Smooth muscle cell (in vitro differentiated cells): ENCODE measurements at regions not wholly inside any gene's neighbourhood (a gene's known extent, or its start where the extent isn't known, plus 50 kb on each side); places are given as distances from the start of the nearest gene placed in this dataset.

Experiments used
- DNase-seq: peaks from one replicate; lab custom pipeline; 2025; ENCODE audit not compliant: unreplicated experiment; lab: John Stamatoyannopoulos, UW
- H2AFZ ChIP-seq: fragments of 200-600 bp; sonication (generic); 2 replicates; pipeline ENCODE4 v1.6.0; 2016; ENCODE audit warnings: antibody characterized with exemption, low read depth, mild to moderate bottlenecking
- H3F3A ChIP-seq: fragments of 200-600 bp; sonication (generic); 2 replicates; pipeline ENCODE4 v1.6.0; 2017; ENCODE audit warnings: antibody characterized with exemption, low read depth
- H3K27ac ChIP-seq: fragments of 200-600 bp; sonication (generic); 2 replicates; pipeline ENCODE4 v1.5.1; 2016; ENCODE audit warnings: low read depth, mild to moderate bottlenecking
- H3K27me3 ChIP-seq: fragments of 200-600 bp; sonication (generic); 2 replicates; pipeline ENCODE4 v1.6.1; 2016; ENCODE audit warnings: low read depth, mild to moderate bottlenecking
- H3K36me3 ChIP-seq: fragments of 200-600 bp; sonication (generic); 2 replicates; pipeline ENCODE4 v1.5.1; 2016; ENCODE audit warnings: low read depth
- H3K4me1 ChIP-seq: fragments of 200-600 bp; sonication (generic); 2 replicates; pipeline ENCODE4 v1.5.1; 2016; ENCODE audit warnings: low read depth
- H3K4me2 ChIP-seq: fragments of 200-600 bp; sonication (generic); 2 replicates; pipeline ENCODE4 v1.6.0; 2016; ENCODE audit warnings: mild to moderate bottlenecking
- H3K4me3 ChIP-seq: fragments of 200-600 bp; sonication (generic); 2 replicates; pipeline ENCODE4 v1.5.1; 2016; ENCODE audit warnings: mild to moderate bottlenecking
- H3K79me2 ChIP-seq: fragments of 200-600 bp; sonication (generic); 2 replicates; pipeline ENCODE4 v1.6.0; 2016; ENCODE audit warnings: low read depth, mild to moderate bottlenecking
- H3K9ac ChIP-seq: fragments of 200-600 bp; sonication (generic); 2 replicates; pipeline ENCODE4 v1.6.0; 2016; ENCODE audit warnings: low read depth
- H3K9me3 ChIP-seq: fragments of 200-600 bp; sonication (generic); replicated peaks from 2 replicates; pipeline ENCODE4 v1.5.1; 2016; ENCODE audit warnings: low read depth
- H4K20me1 ChIP-seq: fragments of 200-600 bp; sonication (generic); 2 replicates; pipeline ENCODE4 v1.6.0; 2016; ENCODE audit warnings: low read depth
- CTCF ChIP-seq: fragments of 200-600 bp; sonication (generic); IDR thresholded peaks from 2 replicates; pipeline ENCODE4 v1.5.1; 2017; ENCODE audit warnings: borderline replicate concordance, mild to moderate bottlenecking, antibody characterized with exemption; ENCODE audit not compliant: insufficient read depth, poor library complexity, severe bottlenecking
- WGBS: methylation state at CpG from one replicate; pipeline ENCODE4 v1.1.7; 2016; ENCODE audit warnings: low lambda C conversion rate; 5-methylcytosine and 5-hydroxymethylcytosine counted together

- H3K27me3 ChIP-seq = no peaks in the 10 kb centered on the region
- no peak for TF ChIP-seq CTCF
These were observed 108.9 kb upstream of the ADAMTS3 start for GRCh38 chr4:72677886-72678285.

GRCh38 chr4:72677265-72677664, 108.2 kb upstream of the ADAMTS3 start:
- no peak overlapping the region for H3K4me3 ChIP-seq
- no peaks in the 10 kb centered on the region for H3K4me1 ChIP-seq
- WGBS = 89% methylated on average over 4 of the region's 4 CpGs
- no peaks in the 10 kb centered on the region for H3K36me3 ChIP-seq
- H3K4me2 ChIP-seq = no peak overlapping the region
- H3K9ac ChIP-seq = no peak overlapping the region
- H3K27me3 ChIP-seq = no peaks in the 10 kb centered on the region
- H3K9me3 ChIP-seq = no peaks in the 10 kb centered on the region
- H3F3A ChIP-seq = no peaks in the 10 kb centered on the region
- no peaks in the 10 kb centered on the region for H3K79me2 ChIP-seq
- DNase-seq = no peak
- no peak overlapping the region for H2AFZ ChIP-seq
- H3K27ac ChIP-seq = no peak overlapping the region
- no peaks in the 10 kb centered on the region for H4K20me1 ChIP-seq
- no peak for TF ChIP-seq CTCF

More at GRCh38 chr4:72677886-72678285, 108.9 kb upstream of the ADAMTS3 start:
- H2AFZ ChIP-seq = no peak overlapping the region
- H3K9me3 ChIP-seq = no peaks in the 10 kb centered on the region
- DNase-seq = no peak
- H4K20me1 ChIP-seq = no peaks in the 10 kb centered on the region
- no peak overlapping the region for H3K27ac ChIP-seq
- H3K4me1 ChIP-seq = no peaks in the 10 kb centered on the region
- no peaks in the 10 kb centered on the region for H3F3A ChIP-seq
- no peak overlapping the region for H3K4me2 ChIP-seq
- no peak overlapping the region for H3K9ac ChIP-seq
- no peak overlapping the region for H3K4me3 ChIP-seq
- no peaks in the 10 kb centered on the region for H3K79me2 ChIP-seq
- no peaks in the 10 kb centered on the region for H3K36me3 ChIP-seq

GRCh38 chr4:72671980-72672379, 103.0 kb upstream of the ADAMTS3 start:
- Histone ChIP-seq H3K27ac (no peak overlapping the region), H3K36me3 (no peaks in the 10 kb centered on the region), H2AFZ (no peak overlapping the region), H3K4me3 (no peak overlapping the region), H3K9me3 (no peaks in the 10 kb centered on the region), H3K4me1 (no peaks in the 10 kb centered on the region), H3K79me2 (no peaks in the 10 kb centered on the region), H3K4me2 (no peak overlapping the region), H3K9ac (no peak overlapping the region), H3F3A (no peaks in the 10 kb centered on the region), H3K27me3 (no peaks in the 10 kb centered on the region), H4K20me1 (no peaks in the 10 kb centered on the region)
- 95% methylated on average over 3 of the region's 3 CpGs for WGBS
- no peak for DNase-seq
- TF ChIP-seq CTCF = no peak

- Histone ChIP-seq H2AFZ (no peak overlapping the region), H3F3A (no peaks in the 10 kb centered on the region), H3K4me1 (no peaks in the 10 kb centered on the region), H3K79me2 (no peaks in the 10 kb centered on the region), H3K9me3 (no peaks in the 10 kb centered on the region), H3K27ac (no peak overlapping the region), H4K20me1 (no peaks in the 10 kb centered on the region), H3K36me3 (no peaks in the 10 kb centered on the region), H3K4me2 (no peak overlapping the region), H3K9ac (no peak overlapping the region), H3K4me3 (no peak overlapping the region), H3K27me3 (no peaks in the 10 kb centered on the region)
- no peak for DNase-seq
- 92% methylated on average over 4 of the region's 4 CpGs for WGBS
- no peak for TF ChIP-seq CTCF
These were observed 101.5 kb upstream of the ADAMTS3 start for GRCh38 chr4:72670521-72670920.
